M059J (cell line): ENCODE measurements at regions not wholly inside any gene's neighbourhood (a gene's known extent, or its start where the extent isn't known, plus 50 kb on each side); places are given as distances from the start of the nearest gene placed in this dataset.

Experiments
- DNase-seq: peaks from one replicate; pipeline ENCODE4 v3.0.0-alpha.2; 2012; ENCODE audit warnings: low read depth

- no peak for DNase-seq
These were observed 76.8 kb upstream of the PTER start for GRCh38 chr10:16360001-16360400.

- DNase-seq = no peak
These were observed 76.4 kb upstream of the PTER start for GRCh38 chr10:16360425-16360824.

DNA sequence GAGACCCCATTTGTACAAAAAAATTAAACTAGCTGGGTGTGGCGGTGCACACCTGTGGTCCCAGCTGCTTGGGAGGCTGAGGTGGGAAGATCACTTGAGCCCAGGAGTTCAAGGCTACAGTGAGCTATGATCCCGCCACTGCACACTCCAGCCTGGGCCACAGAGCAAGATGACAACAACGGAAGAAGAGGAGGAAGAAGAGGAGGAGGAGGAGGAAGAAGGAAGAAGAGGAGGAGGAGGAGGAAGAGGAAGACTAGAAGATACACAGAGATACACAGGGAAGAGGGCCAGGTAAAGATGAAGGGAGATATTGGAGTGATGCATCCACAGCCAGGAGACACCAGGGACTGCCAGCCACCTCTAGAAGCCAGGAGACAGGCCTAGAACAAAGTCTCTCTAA, 75.7 kb upstream of the PTER start:
- DNase-seq = no peak

DNA sequence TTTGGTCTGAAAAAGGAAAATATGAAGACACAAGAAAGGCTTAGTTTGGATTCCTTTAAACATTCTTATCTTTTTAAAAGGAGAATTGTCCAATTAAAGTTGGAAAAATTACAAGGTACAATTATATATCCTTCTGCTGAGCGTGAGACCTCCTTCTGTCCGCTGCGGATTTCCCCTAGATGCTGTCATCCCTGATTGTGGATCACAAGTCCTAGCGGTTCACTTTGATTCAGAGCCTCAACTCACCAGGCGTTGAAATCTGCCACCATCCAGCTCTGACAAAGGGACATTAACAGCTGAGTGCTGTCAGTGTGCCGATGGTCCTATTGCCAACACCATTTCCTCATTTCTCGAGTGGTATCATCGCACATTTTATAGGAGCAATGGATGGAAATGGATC, 73.1 kb upstream of the PTER start:
- no peak for DNase-seq

GRCh38 chr10:16367621-16368292, 69.1 kb upstream of the PTER start:
- no peak for DNase-seq

DNA sequence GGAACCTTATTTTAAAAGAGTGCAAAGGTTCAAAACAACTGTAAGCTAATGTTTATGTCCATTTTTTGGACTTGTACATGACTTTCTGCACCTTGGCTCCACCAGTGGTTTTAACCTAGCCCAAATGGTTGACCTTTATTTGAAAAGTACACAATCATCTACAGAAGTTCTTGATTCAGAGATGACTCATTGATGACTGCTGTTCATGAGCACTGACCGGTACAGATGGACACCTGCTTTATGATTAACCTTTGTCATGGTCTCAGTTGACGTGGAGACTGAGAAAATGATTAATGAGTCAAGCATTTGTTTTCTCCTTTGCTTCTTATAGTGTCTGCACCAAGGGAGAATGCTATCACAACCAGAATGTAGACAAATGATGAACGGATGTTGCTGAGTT, 55.7 kb upstream of the PTER start:
- DNase-seq = peak; percentile 42

DNA sequence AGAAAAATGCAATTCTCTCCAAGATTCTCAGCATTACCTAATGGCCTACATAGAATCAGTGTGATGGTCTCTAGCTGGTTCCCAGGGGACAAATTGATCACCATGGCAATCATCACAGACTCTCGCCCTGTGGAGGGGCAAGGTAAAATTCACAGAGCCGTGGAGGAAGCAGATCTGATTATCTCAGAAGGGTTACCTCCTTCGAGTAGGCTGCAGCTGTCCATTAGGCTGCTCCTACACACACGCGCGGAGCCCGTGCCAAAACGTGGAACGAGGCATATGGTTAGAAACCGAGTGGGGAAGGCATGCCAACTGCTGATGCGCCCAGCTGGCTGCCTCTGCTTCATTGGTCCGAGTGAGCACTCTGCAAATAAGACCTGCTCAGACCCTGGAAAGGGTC, 52.8 kb upstream of the PTER start:
- no peak for DNase-seq

DNA sequence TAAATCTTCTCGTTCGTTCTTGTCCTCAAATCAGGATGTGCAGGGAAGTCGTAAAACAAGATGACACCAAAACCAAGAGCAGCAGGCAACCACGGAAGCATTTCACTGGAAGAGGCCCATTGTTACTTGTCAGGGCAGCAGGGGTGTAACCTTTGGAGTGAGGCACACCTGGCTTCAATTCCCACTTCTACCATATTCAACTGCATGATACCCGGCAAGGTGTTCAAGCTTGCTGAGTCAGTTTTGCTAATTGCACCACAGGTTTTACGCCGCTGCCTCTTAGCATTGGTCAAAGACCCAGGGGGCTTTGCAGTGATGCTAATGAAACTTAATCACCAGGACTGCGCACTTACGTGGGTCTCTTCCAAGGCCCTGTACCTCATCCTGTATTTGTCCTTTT, 50.0 kb upstream of the PTER start:
- no peak for DNase-seq
